Fibroblast of lung (primary cell): ENCODE measurements at regions not wholly inside any gene's neighbourhood (a gene's known extent, or its start where the extent isn't known, plus 50 kb on each side); places are given as distances from the start of the nearest gene placed in this dataset.

Source experiments
- DNase-seq, 2 donors: peaks; one replicate each; pipeline versions ENCODE4 v3.0.0 to v3.0.0-alpha.2; 2010; ENCODE audit warnings: low read depth in 2 of 2
- H2AFZ ChIP-seq: 2 replicates; pipeline ENCODE4 v1.5.1; 2012; ENCODE audit warnings: low read length, control low read depth, inconsistent platforms
- H3K27ac ChIP-seq: 2 replicates; pipeline ENCODE4 v1.5.1; 2011; ENCODE audit warnings: low read length, control low read depth; ENCODE audit not compliant: insufficient read depth
- H3K27me3 ChIP-seq: 2 replicates; pipeline ENCODE4 v1.5.1; 2011; ENCODE audit warnings: mild to moderate bottlenecking, low read length; ENCODE audit not compliant: control insufficient read depth, insufficient read depth
- H3K36me3 ChIP-seq: 2 replicates; pipeline ENCODE4 v1.5.1; 2011; ENCODE audit warnings: low read length; ENCODE audit not compliant: control insufficient read depth, insufficient read depth
- H3K4me1 ChIP-seq: 2 replicates; pipeline ENCODE4 v1.5.1; 2011; ENCODE audit warnings: low read length; ENCODE audit not compliant: control insufficient read depth, insufficient read depth; ENCODE audit errors: extremely low read depth
- H3K4me2 ChIP-seq: 2 replicates; pipeline ENCODE4 v1.5.1; 2011; ENCODE audit warnings: low read length, control low read depth; ENCODE audit not compliant: insufficient read depth; ENCODE audit errors: extremely low read depth
- H3K4me3 ChIP-seq, 4 experiments: fragments of 200-600 bp in 1 of 4; sonication (generic) in 1 of 4; replicated peaks in 1 of 4; 2 replicates each; pipeline ENCODE4 v1.5.1; 2011 to 2016; ENCODE audit warnings: low read length in 4 of 4, low read depth in 3 of 4, mild to moderate bottlenecking in 3 of 4, control low read depth in 2 of 4, inconsistent platforms in 1 of 4, mixed read lengths in 1 of 4; ENCODE audit not compliant: insufficient read depth in 1 of 4; ENCODE audit errors: control extremely low read depth in 1 of 4
- H3K79me2 ChIP-seq: 2 replicates; pipeline ENCODE4 v1.5.1; 2012; ENCODE audit warnings: mild to moderate bottlenecking, low read length, inconsistent platforms; ENCODE audit not compliant: control insufficient read depth, insufficient read depth
- H3K9ac ChIP-seq: 2 replicates; pipeline ENCODE4 v1.5.1; 2011; ENCODE audit warnings: mild to moderate bottlenecking, low read length, control low read depth; ENCODE audit not compliant: insufficient read depth
- H3K9me3 ChIP-seq: 2 replicates; pipeline ENCODE4 v1.5.1; 2012; ENCODE audit warnings: low read depth, low read length; ENCODE audit not compliant: control insufficient read depth, insufficient read depth
- H4K20me1 ChIP-seq: 2 replicates; pipeline ENCODE4 v1.5.1; 2011; ENCODE audit warnings: low read length; ENCODE audit not compliant: control insufficient read depth, insufficient read depth; ENCODE audit errors: extremely low read depth
- EZH2 ChIP-seq: IDR thresholded peaks from 2 replicates; pipeline ENCODE4 v1.5.1; 2012; ENCODE audit warnings: low read length, control low read depth, mild to moderate bottlenecking; ENCODE audit errors: missing control alignments
- TF ChIP-seq, protein P1 (sequence below), 2 donors: IDR thresholded peaks in 1 of 2; conservative IDR thresholded peaks in 1 of 2; 1 replicate in 1 of 2; 2 replicates in 1 of 2; pipeline ENCODE4 v1.5.1; 2011 to 2012; ENCODE audit warnings: low read length in 2 of 2, control low read depth in 1 of 2, inconsistent platforms in 1 of 2, low read depth in 1 of 2, mild to moderate bottlenecking in 1 of 2

DNA sequence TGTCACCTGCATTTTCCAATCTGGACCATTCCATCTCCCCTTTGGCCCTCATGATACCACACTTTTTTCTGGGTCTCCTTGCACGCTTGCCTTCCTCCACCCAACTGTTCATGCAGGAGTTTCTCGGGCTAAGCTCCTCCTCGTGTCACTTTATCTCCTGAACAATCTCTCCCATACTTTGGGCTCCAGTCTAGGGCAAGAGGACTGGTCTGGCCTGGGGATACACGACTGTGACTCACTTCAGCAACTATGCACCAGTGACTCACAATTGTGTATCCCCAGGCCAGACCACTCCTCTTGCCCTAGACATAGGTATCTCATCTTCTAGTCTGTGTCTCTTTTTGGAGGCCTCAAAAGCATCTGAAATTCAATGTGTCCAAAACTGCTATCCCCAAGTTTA is 149.4 kb upstream of the PTPRM start:
- Histone ChIP-seq H3K4me3 (no peak overlapping the region), H3K36me3 (no peaks in the 10 kb centered on the region), H3K9ac (no peak overlapping the region), H3K4me1 (no peaks in the 10 kb centered on the region), H2AFZ (no peak overlapping the region), H3K27me3 (no peaks in the 10 kb centered on the region), H3K9me3 (no peaks in the 10 kb centered on the region), H4K20me1 (no peaks in the 10 kb centered on the region), H3K4me2 (no peak overlapping the region), H3K27ac (no peak overlapping the region), H3K79me2 (no peaks in the 10 kb centered on the region)
- TF ChIP-seq, protein P1, sequence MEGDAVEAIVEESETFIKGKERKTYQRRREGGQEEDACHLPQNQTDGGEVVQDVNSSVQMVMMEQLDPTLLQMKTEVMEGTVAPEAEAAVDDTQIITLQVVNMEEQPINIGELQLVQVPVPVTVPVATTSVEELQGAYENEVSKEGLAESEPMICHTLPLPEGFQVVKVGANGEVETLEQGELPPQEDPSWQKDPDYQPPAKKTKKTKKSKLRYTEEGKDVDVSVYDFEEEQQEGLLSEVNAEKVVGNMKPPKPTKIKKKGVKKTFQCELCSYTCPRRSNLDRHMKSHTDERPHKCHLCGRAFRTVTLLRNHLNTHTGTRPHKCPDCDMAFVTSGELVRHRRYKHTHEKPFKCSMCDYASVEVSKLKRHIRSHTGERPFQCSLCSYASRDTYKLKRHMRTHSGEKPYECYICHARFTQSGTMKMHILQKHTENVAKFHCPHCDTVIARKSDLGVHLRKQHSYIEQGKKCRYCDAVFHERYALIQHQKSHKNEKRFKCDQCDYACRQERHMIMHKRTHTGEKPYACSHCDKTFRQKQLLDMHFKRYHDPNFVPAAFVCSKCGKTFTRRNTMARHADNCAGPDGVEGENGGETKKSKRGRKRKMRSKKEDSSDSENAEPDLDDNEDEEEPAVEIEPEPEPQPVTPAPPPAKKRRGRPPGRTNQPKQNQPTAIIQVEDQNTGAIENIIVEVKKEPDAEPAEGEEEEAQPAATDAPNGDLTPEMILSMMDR (conservative IDR thresholded peaks at IDR 0.05 in 1 of 2, IDR thresholded peaks at IDR 0.05 in 1 of 2; ENCODE audit: low read depth in 1 of 2, low read length in 2 of 2) = no peak
- TF ChIP-seq EZH2 = no peak
- DNase-seq = peak in 1 of 2 donors; percentile 59

- TF ChIP-seq, protein P1 (conservative IDR thresholded peaks at IDR 0.05 in 1 of 2, IDR thresholded peaks at IDR 0.05 in 1 of 2; ENCODE audit: low read depth in 1 of 2, low read length in 2 of 2) = no peak
- no peak for TF ChIP-seq EZH2
Measured at GRCh38 chr18:7429831-7430230, 137.3 kb upstream of the PTPRM start.

DNA sequence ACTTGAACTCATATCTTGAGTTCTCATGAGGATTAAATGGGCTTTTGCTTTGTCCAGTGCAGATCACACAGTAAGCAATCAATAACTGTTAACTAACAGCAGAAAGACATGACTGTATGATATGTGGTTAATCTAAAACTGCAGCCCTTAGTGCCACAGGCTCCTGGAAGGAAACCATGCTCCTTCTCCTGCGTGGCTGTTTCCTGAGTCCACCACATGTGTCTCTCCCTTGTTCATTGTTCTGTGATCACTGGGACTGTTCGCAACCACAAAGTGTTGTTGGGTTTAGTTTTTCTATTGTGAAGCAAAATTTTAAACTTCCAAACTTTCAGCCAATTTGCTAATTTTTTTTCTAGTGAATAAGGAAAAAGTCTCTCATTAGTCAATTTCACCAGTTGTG is 130.9 kb upstream of the PTPRM start:
- TF ChIP-seq EZH2 = no peak
- TF ChIP-seq, protein P1 (conservative IDR thresholded peaks at IDR 0.05 in 1 of 2, IDR thresholded peaks at IDR 0.05 in 1 of 2; ENCODE audit: low read depth in 1 of 2, low read length in 2 of 2) = no peak

More at GRCh38 chr18:7429831-7430230, 137.3 kb upstream of the PTPRM start:
- Histone ChIP-seq H3K36me3 (no peaks in the 10 kb centered on the region), H3K27me3 (no peaks in the 10 kb centered on the region), H4K20me1 (no peaks in the 10 kb centered on the region), H3K9ac (no peak overlapping the region), H3K79me2 (no peaks in the 10 kb centered on the region), H3K4me2 (no peak overlapping the region), H3K27ac (no peak overlapping the region), H3K4me1 (no peaks in the 10 kb centered on the region), H3K4me3 (no peak overlapping the region), H3K9me3 (no peaks in the 10 kb centered on the region), H2AFZ (no peak overlapping the region)
- no peak for DNase-seq

More for the DNA sequence above, 130.9 kb upstream of the PTPRM start:
- Histone ChIP-seq H3K27me3 (no peaks in the 10 kb centered on the region), H3K27ac (no peak overlapping the region), H3K4me3 (no peak overlapping the region), H3K9ac (no peak overlapping the region), H3K79me2 (no peaks in the 10 kb centered on the region), H3K4me1 (no peaks in the 10 kb centered on the region), H3K9me3 (no peaks in the 10 kb centered on the region), H2AFZ (no peak overlapping the region), H3K4me2 (no peak overlapping the region), H3K36me3 (no peaks in the 10 kb centered on the region), H4K20me1 (no peaks in the 10 kb centered on the region)
- DNase-seq = no peak
